ENCODE measurements at regions not wholly inside any gene's neighbourhood (a gene's known extent, or its start where the extent isn't known, plus 50 kb on each side); places are given as distances from the start of the nearest gene placed in this dataset.

DNA sequence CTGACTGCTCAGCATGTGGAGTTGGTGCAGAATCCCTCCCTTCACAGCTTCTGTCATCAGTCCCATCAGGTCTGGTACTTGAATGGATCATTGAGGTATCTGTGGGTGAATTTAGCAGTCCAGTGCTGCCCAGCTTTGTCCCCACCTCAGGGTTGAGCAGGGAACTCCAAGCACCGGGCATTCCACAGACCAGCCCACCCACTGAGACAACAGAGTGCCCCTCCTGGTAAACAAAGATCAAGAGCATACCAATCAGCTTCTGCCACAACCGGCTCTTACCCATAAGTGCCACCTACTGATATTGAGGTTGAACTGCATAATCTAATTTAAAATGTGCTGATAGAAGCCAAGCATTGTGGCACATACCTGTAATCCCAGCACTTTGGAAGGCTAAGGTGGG, 57.1 kb upstream of the FXR1 start:
- intact Hi-C loops (cut with micrococcal nuclease), result no loop called here
- Mint-ChIP-seq H3K36me3 (ENCODE audit: low read depth) (no peaks in the 10 kb centered on the region), H3K9me3 (no peaks in the 10 kb centered on the region), H3K4me1 (ENCODE audit: low read depth) (no peaks in the 10 kb centered on the region), H3K4me3 (no peak overlapping the region), H3K27me3 (ENCODE audit: insufficient read depth) (peaks cover 4% of the 10 kb centered on the region), H3K27ac (no peak overlapping the region)
- DNase-seq (ENCODE audit: low spot score), result no peak

DNA sequence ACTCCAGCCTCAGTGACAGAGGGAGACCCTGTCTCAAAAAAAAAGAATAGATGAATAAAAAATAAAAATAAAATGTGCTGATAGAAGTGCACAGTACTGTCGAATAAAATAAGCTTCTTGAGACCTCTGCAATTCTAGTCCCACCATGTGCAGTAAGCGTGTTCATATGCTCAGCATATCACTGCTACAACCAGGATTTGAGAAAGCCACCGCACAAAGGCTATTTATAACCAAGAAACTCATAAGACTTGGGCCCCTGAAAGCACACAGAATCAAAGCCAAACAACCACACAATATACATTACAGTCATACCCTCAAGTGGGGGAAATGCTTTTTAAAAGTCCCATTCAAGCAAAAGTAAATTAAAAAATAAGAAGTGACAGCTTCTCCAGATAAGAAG, 56.5 kb upstream of the FXR1 start:
- DNase-seq (ENCODE audit: low spot score), result no peak
- Mint-ChIP-seq H3K27ac (no peak overlapping the region), H3K4me3 (no peak overlapping the region), H3K36me3 (ENCODE audit: low read depth) (no peaks in the 10 kb centered on the region), H3K4me1 (ENCODE audit: low read depth) (no peaks in the 10 kb centered on the region), H3K9me3 (peaks cover 4% of the 10 kb centered on the region), H3K27me3 (ENCODE audit: insufficient read depth) (peaks cover 4% of the 10 kb centered on the region)
- intact Hi-C loops (cut with micrococcal nuclease), result no loop called here

DNA sequence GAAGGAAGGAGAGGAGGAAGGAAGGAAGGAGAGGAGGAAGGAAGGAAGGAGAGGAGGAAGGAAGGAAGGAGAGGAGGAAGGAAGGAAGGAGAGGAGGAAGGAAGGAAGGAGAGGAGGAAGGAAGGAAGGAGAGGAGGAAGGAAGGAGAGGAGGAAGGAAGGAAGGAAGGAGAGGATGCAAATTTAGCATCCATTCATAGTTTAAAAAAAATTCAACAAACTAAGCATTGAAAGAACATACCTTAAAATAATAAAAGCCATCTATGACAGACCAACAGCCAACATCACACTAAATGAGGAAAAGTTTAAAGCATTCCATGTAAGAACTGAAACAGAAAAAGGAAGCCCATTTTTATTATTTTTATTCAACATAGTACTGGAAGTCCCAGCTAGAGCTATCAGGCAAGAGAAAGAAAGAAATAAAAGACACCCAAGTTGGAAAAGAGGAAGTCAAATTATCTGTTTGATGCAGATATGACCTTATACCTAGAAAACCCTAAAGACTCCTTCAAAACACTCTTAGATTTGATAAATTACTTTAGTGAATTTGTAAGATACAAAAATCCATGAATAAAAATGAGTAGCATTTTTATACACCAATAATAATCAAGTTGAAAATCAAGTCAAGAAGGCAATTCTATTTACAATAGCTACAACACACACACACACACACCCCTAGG, 52.2 kb upstream of the FXR1 start:
- no peak for DNase-seq (ENCODE audit: low spot score)
- Mint-ChIP-seq H3K36me3 (ENCODE audit: low read depth) (no peaks in the 10 kb centered on the region), H3K9me3 (peaks cover 4% of the 10 kb centered on the region), H3K27me3 (ENCODE audit: insufficient read depth) (peaks cover 3% of the 10 kb centered on the region), H3K4me1 (ENCODE audit: low read depth) (no peaks in the 10 kb centered on the region), H3K27ac (no peak overlapping the region), H3K4me3 (no peak overlapping the region)
- intact Hi-C loops (cut with micrococcal nuclease), result no loop called here
